NCI-H524 treated with DMSO at 0.1 percent for 48 hours (cell line): ENCODE measurements at regions not wholly inside any gene's neighbourhood (a gene's known extent, or its start where the extent isn't known, plus 50 kb on each side); places are given as distances from the start of the nearest gene placed in this dataset.

Source experiments
- DNase-seq: peaks from one replicate; lab custom pipeline; 2025; lab: John Stamatoyannopoulos, UW

DNA sequence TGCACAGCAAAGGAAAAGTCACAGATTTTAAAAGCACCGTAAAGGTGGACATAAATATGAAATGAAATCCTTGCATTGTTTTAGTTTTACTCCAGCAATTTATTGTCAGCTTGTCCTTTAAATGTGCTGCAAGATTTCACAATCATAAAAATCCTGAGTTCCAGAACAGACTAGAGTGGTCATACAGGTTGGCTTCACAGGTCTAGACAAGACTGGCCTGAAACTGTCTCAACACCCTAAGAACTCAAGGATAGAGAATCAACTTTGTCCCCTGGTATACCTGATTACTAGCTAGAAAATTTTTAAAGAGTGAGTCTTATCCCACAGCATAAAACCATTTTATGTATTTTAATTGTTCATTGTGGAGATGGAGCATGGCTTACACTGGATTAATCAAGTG is 521.7 kb upstream of the MCTP2 start:
- DNase-seq, result no peak

DNA sequence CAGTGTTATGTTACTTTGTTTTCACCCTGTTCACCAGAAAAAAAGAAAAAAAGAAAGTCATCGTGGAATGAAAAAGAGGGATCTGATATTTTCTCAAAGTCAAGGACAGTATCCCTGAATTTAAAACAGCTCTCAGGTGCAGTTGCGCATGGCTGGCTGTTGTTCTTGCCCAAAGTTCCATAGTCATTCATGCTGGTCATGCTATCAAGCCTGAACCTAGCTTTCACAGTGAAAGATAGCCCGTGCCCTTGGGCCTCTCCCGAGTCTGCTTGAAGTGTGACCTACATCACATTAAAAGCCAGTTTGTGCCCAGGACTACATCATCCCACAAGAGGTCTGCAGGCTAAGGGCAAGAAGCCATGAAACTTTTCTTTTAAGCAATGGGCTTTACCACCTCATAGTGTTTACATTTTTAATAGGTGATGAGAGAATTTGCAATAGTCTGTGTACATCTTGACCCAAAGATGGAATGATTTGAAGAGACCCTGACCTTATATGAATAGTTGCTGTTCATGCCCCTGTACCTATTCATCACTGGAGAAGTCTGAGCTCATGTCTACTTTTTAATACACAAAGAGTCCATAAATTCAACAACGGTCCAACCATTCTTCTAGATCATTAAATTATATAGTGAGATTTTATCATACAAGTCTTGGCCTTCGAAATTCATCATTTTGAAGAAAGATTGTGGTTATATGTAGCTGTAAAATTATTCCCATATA is 522.5 kb upstream of the MCTP2 start:
- DNase-seq, result no peak

DNA sequence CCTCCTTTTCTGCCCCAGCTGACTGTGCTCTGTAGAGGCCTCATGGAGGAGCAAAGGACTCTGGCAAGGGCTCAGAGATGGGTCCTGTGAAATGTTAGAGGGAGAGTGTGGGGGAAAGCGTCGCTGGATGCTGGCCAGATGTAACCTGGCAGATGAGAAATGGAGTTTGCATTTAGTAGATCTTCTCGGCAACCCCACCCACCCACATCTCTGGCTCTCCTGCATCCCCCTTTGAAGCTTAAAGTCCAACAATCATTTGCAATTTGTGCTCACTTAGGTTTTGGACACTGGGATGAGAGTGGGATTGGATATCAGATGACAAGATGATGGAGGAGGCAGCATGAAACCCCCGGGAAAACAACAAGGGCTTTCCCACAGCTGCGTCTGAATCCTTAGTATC is 523.6 kb upstream of the MCTP2 start:
- DNase-seq, result no peak

DNA sequence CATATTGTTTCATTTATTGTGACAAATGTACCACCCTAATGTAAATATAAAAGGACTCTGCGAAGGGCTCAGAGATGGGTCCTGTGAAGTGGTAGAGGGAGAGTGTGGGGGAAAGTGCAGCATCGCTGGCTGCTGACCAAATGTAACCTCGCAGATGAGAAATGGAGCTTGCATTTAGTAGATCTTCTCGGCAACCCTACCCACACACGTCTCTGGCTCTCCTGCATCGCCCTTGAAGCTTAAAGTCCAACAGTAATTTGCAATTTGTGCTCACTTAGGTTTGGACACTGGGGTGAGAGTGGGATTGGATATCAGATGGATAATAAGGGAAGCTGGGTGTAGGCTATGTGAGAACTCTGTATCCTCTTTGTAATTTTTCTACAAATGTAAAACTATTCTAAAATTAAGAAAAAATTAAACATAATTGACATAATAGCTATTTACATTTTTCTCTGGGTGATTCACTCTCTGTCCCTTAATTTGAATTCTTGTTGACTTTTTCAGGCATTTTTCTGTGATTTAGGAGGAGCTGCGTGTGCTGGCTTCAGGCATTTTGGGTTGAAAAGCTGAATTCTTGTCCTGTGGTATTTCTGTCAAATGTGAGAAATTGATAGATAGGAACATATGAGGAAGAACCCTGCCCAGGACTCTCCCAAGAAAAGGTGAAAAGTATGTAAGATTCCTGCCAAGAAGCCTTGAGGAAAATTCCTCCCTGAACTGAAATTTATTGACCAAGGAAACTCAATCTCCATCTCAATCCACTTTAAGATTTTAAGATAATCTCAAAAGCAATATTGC is 524.7 kb upstream of the MCTP2 start:
- no peak for DNase-seq

DNA sequence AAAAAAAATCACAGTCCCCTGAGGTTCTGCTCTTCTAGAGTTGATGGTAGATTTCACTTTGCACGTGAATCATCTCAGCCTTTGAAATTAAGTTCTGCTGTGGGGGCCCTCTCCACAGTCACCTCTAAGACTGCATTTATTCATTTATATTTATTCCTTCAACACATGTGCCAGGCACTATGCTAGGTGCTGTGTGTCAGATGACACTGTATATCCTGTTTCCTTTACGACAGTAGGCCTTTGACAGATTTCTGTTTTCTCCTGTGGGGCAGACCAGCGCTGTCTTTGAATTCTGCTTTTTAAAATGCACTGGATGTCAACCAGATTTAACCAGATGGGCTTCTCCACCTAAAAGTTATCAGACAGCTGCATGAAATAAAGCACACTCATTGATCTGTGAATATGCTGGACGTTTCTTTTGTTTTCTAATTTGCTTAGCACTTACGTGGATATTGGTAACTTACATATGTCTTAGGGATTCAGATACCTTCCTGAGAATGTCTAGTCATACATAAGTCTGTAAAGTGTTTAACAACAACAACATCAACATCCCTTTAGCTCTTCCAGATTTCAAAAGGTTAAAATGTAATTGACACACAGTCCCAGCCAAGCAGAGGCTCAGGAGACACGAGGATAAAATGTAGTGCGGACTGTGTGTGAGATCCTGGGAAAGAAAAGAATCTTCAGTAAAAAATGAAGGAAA is 525.5 kb upstream of the MCTP2 start:
- DNase-seq, result no peak

DNA sequence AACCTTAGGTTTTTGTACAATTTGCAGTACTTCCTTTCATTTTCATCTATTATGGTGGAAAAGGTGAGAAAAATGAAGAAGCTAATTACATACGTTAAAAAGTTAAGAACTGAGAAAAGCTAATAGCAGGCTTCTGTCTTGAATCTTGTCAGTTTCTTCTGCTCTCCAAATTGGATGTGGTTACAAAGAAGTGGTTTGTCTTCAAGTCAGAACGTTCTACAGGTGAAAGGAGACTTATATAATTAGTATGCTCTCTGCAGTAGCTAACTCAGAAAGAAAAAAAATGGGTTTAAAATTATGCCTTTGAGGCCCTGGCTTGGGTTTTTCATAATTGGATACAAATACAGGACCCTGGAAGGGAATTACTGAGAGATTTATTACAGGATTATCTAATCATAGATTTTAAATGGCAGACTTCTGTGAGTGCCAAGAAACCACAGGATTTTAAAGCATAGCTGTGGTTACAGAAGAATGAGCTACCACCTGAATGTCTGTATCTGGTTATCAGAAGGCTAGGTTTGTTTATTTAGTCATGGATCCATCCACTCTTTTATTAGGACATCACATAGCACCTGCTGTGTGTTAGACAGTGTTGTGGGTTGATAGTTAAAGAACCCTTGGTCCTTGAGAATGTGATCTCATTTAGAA is 528.1 kb upstream of the MCTP2 start:
- DNase-seq, result no peak

DNA sequence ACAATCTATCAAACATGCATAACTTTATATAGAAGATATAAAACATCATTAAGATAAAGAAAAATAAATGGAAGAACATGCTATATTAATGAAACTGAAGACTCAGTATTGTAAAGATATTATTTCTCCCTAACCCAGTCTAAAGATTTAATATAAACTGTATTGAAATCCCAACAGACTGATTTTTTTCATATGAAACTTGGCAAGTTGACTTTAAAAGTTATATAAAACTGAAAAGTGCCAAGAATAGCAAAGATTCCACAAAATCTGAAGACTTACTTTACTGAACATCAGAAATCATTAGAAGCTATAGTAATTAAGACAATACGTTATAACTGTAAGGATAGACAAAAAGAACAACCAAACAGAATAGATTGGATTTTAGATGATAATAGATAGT is 531.3 kb upstream of the MCTP2 start:
- no peak for DNase-seq

DNA sequence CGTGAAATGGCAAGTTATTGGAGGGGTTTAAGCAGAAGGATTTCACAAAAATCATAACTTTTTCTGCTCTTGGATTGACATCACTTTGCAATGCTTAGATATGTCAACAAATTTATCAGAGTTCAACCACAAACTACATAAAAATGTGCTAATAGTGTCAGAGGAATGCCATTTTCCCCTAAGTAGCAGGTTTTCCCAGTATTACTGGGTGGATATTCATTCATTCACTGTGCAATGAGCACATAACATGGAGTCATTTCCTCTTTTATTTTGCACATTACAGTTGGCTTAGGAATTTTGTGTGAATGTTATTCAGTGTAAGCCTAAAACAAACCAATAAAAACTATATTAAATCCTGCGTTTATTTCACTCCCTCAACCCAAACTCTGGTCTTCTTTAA is 537.3 kb upstream of the MCTP2 start:
- DNase-seq, result no peak

DNA sequence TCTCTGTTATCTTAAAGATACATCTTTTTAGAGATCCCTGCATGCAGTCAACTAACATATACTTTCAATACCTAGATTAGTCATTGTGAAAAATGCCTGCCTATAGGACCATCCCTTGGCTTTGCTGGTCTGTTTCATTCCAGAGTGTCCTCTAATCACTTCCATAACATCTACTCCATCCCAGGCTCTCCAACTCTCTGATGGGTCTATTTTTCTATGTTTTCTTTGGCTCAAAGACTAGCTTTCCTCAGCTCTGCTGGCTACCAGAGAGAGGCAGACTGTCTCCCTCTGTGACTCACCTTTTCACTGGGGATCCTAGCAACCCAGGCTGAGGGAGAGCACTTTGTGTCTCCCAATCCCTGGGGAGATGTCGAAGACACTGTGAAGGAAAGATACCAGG is 547.7 kb upstream of the MCTP2 start:
- no peak for DNase-seq

DNA sequence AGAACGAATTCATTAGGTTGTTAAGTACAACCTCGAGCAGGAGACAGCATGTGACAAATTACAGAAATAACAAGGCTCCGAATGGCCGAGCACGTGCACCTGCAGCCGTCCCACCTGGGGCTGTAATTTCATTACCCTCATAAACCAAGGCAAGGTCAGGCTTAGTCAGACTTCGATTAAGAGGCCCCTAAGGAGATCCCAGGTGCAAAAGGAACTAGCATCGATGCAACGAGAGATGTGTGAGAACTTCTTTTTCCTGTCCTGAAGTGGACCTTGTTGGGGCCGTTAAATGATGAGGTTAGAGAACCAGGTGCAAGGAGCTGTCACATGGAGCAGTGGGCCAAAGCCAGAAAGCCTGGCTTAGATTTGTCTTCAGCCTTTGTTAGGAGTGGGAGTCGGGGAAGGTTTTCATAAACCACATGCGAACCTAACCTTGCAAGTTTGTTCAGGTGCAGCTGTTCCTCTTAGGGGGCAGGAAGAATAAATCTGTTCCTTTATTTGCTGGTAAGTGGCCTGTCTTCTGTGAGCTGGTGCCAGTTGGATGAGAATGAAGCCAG is 559.9 kb upstream of the MCTP2 start:
- no peak for DNase-seq

DNA sequence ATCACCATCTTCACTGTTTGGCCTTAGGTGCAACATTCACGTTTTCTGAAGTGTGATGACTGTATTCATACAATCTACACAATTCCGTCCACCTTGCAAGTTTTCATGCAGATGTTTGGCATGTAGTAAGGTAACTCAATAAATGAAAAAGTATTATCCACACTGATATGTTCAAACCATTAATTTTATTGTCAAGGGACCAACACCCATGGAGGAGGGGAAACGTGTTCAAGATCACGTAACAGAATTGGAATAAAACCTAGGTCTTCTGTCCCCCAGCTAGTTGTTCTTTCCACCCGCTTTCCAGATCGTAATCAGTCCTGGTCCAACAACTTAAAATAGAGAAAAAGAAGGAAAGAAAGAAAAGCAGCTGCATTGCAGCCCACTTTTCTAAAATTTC is 560.4 kb upstream of the MCTP2 start:
- no peak for DNase-seq

DNA sequence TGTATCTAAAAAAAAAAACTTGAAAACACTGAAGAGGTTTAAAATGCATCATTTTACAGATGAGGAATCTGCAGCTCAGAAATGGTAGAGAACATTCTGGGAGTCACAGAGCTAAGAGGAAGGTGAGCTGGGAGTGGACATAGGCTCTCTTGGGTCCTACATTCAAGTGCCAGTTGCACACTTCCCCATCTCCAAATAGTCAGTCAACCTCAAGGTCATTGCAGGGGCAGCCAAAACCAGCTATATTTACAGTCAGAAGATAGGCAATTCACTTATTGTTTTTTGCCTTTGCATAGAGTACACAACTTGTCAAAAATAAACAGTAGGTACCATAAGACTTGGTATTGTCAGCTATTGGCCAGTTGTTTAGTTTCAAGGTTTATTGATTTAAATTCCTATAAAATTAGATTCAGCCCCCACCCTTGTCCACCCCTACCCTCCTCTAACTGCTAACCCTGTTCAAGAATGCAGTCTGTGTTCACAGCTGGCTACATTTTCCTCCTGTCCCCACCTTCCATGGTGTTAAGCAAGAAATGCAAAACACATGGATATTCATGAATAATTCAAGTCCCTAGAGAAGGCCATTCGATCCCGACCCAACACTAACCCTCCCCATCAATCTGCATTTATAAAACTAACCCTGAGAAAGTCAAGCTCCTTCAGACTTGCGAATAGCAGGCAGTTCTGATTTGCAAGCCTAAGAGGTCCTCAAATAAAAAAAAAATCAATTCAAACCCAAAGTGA is 567.0 kb upstream of the MCTP2 start:
- no peak for DNase-seq

DNA sequence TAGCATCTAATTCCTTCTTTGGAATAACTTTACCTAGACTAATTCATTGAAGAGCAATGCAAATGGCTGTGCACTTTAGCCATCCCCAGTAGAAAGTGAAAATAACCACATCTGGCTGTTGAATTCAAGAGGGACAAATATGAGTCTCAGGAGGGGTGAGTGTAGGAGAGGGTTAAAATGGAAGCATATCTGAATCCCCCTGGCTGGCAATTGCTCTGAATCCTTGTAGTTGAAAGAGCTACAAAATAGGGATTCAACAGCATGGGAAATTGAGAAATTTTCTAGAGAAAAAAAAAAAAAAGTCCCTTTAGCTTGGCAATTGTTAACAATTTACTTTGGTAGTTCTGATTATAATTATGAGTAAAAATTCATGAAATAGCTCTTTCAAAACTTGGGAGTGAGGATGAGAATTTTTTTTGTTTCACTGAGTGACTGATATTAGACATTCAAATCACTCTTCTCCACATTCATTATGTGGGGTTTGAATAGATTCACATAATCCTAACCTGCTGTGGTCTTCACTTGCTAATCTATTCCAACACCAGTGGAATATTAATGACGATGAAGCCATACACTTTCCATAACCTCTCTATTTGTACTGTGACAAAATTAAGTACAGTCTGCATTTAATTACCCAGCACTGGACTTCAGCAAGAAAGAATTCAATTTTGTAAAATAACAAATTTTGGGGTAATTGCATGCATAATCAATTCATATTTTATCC is 569.0 kb upstream of the MCTP2 start:
- no peak for DNase-seq

DNA sequence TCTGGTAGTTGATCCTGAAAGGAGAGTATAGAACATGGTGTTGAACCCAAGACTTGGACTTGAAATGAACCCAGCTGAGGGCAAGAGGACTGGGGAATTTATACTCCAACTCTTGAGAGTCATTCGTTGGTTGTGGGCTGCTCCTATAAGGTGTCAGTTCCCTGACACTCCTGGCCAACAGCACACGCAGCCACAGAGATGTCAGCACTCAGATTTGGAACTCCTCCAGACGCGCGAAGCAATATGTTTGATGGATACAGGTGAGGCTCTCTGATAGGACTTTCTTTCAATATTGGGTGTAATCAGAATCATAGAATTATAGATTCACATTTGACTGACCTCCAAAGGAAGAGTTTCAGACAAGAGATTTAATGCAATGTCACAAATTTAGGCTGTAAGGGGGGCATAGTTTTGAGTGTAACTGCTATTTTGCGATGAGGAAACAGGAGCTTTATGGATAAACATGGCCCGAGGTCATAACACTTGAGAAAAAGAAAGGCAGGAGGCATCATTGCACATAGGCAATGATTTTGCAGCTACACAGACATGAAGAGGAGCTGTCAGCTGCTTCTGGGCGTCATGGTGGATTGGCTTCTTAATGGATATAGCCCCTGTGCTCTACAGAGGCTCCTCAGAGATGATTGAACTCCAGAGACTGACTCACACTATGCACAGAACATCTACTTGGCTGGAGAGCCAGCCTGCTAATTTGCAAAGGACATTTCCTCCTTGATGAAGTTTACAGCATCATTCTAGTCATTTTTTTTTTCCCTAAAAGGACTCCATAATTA is 569.2 kb upstream of the RGMA start:
- DNase-seq, result no peak

DNA sequence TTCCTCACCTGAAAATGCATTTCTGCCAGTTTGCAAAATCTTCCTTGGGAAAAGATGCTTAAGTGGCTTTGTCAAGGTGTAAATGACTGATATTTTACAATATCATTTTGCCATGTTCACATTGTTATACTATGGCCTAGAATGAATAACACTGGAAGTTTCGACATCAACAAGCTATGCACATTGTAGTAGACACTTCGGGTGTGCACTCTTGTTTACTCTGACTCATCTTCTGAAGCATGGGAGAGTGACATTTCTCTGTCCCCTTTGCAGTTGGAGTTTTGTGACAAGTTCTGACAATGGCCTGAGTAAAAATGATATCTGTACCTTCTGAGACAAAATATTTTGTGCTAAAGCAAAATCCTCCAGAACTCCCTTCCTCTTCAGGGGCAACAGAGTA is 567.0 kb upstream of the RGMA start:
- no peak for DNase-seq

DNA sequence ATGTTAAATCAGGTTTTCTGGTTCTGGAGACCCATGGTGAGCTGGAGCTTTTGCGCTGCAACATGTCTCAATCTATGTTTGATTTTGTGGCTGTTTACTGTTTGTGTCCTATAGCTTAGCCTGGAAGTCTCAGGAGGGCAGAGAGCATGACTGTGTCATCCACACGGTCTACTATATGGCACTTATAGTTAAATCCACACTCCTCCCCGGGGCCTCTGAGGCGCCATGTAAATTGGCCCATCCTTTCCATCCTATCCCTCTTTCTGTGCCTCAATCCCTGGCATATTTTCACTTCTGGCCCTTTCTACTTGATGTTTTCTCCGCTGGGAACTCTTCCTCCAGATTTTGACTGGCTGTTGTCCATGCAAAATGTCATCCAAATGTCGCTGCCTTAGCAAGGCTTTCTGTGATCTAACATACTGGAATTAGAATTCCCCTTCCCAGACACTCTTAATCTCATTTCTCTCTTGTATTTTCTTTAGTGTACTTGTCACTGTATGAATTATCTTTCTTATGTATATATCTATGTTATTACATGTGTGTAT is 560.8 kb upstream of the RGMA start:
- no peak for DNase-seq

DNA sequence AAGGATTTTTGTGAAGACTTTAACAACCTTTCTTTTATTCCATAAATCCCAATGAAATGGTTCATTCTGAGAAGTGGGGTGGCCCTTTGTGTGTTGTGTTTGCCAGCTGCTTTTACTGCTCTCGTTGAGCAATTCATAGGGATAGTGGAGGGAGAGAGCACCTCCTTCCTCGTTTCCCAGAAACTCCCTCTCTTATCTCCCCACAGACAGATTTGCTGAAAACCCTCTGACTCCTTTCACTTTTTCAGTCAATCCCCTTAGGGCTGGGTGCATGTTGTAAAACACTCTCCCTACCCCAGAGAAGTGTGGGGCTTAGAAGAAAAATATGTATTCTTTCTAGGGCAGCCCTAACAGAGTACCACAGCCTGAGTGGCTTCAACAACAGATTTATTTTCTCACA is 557.2 kb upstream of the RGMA start:
- no peak for DNase-seq

DNA sequence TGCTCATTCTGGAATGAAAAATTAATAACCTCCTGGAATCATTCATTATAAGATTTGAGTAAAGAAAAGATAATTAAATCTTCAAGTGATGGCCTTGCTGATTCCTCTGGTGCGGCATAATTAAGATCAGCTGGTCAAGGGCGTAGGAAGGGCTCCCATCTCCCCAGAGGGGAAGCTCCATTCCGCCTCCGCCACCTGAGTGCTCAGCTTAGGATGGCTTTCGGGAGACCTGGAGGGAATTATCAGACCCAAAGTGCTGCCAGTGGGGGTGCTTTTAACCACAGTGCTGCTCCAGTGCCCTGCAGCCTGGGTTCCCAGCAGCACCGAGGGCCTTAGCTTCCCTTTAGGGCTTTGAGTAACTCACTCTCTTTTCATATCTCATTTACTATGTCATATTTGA is 556.6 kb upstream of the RGMA start:
- DNase-seq, result no peak

DNA sequence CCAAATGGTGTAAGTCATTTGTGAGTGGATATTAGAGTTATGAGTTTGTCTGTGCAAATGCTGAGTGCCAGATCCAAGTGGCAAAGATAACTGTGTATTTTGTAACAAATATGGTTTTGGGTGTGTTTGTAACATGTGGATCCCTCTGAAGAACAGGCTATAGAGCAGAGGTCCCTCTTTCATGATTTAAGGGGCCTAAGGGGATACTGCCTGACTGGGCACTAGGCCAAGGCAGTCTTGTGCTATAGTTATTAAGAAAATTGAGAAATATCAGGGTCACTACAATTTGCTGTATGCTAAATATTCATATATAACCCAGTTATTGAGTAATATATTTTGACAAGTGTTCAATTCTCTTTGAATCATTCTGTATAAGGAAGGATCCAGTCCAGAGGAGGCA is 555.6 kb upstream of the RGMA start:
- DNase-seq, result no peak
